ENCODE measurements at regions not wholly inside any gene's neighbourhood (a gene's known extent, or its start where the extent isn't known, plus 50 kb on each side); places are given as distances from the start of the nearest gene placed in this dataset.

DNA sequence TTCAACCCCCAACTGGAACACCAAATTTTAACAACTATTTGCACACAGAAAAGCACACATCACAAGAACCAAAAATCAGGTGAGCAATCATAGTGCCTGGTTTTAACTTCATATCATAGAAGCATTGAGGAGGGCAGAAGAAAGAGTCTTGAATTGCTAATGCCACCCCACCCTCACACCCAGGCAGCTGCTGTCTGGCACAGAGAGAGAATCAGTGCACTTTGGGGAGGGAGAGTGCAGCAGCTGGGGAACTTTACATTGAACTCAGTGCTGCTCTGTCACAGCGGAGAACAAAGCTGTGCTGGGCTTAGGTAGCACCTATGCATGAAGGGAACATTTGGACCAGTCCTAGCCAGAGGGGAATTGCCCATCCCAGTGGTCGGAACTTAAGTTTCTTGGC lies 76.0 kb upstream of the KBTBD8 start:
- intact Hi-C loops (cut with DNase I): no loop called here
- Histone ChIP-seq H3K9me3 (no peaks in the 10 kb centered on the region), H3K27ac (no peak overlapping the region), H3K27me3 (no peaks in the 10 kb centered on the region), H3K36me3 (no peaks in the 10 kb centered on the region), H3K4me1 (no peaks in the 10 kb centered on the region), H3K4me3 (no peak overlapping the region)
- no peak for TF ChIP-seq POLR2AphosphoS5 (IDR thresholded peaks at IDR 0.05; ENCODE audit: insufficient read depth in 1 of 2, low read depth in 1 of 2)
- TF ChIP-seq, protein P1, sequence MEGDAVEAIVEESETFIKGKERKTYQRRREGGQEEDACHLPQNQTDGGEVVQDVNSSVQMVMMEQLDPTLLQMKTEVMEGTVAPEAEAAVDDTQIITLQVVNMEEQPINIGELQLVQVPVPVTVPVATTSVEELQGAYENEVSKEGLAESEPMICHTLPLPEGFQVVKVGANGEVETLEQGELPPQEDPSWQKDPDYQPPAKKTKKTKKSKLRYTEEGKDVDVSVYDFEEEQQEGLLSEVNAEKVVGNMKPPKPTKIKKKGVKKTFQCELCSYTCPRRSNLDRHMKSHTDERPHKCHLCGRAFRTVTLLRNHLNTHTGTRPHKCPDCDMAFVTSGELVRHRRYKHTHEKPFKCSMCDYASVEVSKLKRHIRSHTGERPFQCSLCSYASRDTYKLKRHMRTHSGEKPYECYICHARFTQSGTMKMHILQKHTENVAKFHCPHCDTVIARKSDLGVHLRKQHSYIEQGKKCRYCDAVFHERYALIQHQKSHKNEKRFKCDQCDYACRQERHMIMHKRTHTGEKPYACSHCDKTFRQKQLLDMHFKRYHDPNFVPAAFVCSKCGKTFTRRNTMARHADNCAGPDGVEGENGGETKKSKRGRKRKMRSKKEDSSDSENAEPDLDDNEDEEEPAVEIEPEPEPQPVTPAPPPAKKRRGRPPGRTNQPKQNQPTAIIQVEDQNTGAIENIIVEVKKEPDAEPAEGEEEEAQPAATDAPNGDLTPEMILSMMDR (IDR thresholded peaks at IDR 0.05): no peak
- no peak for DNase-seq (ENCODE audit: extremely low spot score in 2 of 2)

DNA sequence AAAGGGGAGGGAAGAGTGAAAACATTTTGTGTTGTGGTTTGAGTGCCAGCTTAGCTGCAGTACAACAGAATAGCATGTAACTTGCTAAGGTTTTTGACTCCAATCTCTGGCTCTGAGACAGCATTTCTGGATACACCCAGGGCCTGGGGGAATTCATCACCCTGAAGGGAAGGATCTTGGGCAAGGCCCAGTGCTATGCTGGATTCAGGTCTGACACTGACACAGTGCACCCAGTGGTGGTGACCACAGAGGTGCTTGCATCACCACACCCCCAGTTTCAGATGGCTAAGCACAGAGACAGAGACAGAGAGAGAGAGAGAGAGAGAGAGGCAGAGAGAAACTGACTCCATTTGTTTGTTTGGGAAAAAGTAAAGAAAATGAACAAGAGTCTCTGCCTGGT lies 74.1 kb upstream of the KBTBD8 start:
- TF ChIP-seq, protein P1 (IDR thresholded peaks at IDR 0.05): no peak
- TF ChIP-seq POLR2AphosphoS5 (IDR thresholded peaks at IDR 0.05; ENCODE audit: insufficient read depth in 1 of 2, low read depth in 1 of 2) (no peak), POLR2A (IDR thresholded peaks at IDR 0.05) (no peak)
- DNase-seq (ENCODE audit: extremely low spot score in 2 of 2): no peak

DNA sequence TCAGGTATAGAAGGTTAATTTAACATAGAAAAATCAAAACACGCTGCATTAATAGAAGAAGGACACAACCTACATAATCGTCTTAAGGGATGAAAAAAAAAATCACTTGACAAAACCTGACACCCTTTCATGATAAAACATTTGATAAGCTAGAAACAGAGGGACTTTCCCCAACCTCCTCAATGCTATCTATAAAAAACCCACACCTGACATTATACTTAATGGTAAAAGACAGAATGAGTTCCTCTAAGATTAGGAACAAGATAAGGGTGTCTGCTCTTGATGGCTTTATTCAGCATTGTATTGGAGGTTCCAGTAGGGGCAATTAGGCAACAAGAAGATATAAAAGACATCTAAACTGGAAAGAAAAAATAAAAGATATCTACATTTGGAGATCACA lies 69.9 kb upstream of the KBTBD8 start:
- intact Hi-C loops (cut with DNase I): no loop called here

More for the DNA sequence above, 74.1 kb upstream of the KBTBD8 start:
- Histone ChIP-seq H3K9me3 (no peaks in the 10 kb centered on the region), H3K27ac (no peak overlapping the region), H3K4me3 (no peak overlapping the region), H3K27me3 (no peaks in the 10 kb centered on the region), H3K36me3 (no peaks in the 10 kb centered on the region), H3K4me1 (no peaks in the 10 kb centered on the region)
- intact Hi-C loops (cut with DNase I): no loop called here

DNA sequence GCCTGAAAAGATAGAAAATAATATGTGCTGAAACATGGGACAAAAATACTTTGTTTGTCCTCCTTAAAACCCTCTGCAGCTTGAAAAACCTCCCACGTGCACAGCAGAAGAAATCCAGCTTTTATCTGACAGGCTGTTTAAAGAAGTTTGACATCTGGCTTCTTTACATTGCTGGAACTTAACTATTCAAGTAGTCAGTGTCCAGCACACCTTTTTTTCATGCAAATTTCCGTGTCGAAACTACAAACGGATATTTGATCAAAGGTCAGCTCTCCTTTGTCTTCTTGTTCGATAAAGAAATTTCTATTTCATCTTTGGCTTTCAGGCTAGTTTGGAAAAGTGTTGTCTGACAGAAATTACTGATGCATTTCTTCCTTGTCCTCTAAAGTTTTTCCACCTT lies 66.8 kb upstream of the KBTBD8 start:
- Histone ChIP-seq H3K9me3 (no peaks in the 10 kb centered on the region), H3K4me3 (no peak overlapping the region), H3K4me1 (no peaks in the 10 kb centered on the region), H3K27ac (no peak overlapping the region), H3K36me3 (no peaks in the 10 kb centered on the region), H3K27me3 (no peaks in the 10 kb centered on the region)
- intact Hi-C loops (cut with DNase I): no loop called here
- DNase-seq (ENCODE audit: extremely low spot score in 2 of 2): no peak
- TF ChIP-seq POLR2A (IDR thresholded peaks at IDR 0.05) (no peak), POLR2AphosphoS5 (IDR thresholded peaks at IDR 0.05; ENCODE audit: insufficient read depth in 1 of 2, low read depth in 1 of 2) (no peak)
- TF ChIP-seq, protein P1 (IDR thresholded peaks at IDR 0.05): no peak

More for the DNA sequence above, 69.9 kb upstream of the KBTBD8 start:
- Histone ChIP-seq H3K36me3 (no peaks in the 10 kb centered on the region), H3K4me1 (no peaks in the 10 kb centered on the region), H3K9me3 (no peaks in the 10 kb centered on the region), H3K27me3 (no peaks in the 10 kb centered on the region), H3K4me3 (no peak overlapping the region), H3K27ac (no peak overlapping the region)
- no peak for TF ChIP-seq POLR2AphosphoS5 (IDR thresholded peaks at IDR 0.05; ENCODE audit: insufficient read depth in 1 of 2, low read depth in 1 of 2)
- no peak for TF ChIP-seq POLR2A (IDR thresholded peaks at IDR 0.05)
- TF ChIP-seq, protein P1 (IDR thresholded peaks at IDR 0.05): no peak
- DNase-seq (ENCODE audit: extremely low spot score in 2 of 2): no peak

DNA sequence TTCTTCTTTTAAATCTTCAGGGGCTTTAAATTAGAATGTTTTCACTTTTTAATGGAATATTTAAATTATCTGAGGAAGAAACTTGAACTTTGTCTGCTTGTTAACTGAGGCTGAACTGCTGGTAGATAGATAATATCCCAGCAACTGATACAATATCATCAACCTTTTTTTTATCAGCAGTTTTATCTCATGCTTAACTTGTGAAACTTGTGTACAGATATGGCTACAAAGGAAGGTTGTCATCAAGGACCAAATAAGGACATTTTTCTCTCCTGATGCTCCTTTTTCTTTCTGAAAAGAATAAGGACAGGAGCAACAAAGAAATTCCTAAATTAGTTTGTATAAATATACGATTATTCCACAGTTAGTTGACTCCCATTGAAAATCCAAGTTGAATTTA lies 66.4 kb upstream of the KBTBD8 start:
- H3K27me3 ChIP-seq: no peaks in the 10 kb centered on the region
- no peak overlapping the region for H3K27ac ChIP-seq
- H3K36me3 ChIP-seq: no peaks in the 10 kb centered on the region
- intact Hi-C loops (cut with DNase I): no loop called here
- DNase-seq (ENCODE audit: extremely low spot score in 2 of 2): no peak
- no peak overlapping the region for H3K4me3 ChIP-seq
- H3K9me3 ChIP-seq: no peaks in the 10 kb centered on the region
- no peaks in the 10 kb centered on the region for H3K4me1 ChIP-seq
- TF ChIP-seq POLR2AphosphoS5 (IDR thresholded peaks at IDR 0.05; ENCODE audit: insufficient read depth in 1 of 2, low read depth in 1 of 2) (no peak), POLR2A (IDR thresholded peaks at IDR 0.05) (no peak)
- TF ChIP-seq, protein P1 (IDR thresholded peaks at IDR 0.05): no peak
